CD1c-positive myeloid dendritic cell (primary cell): ENCODE measurements at regions not wholly inside any gene's neighbourhood (a gene's known extent, or its start where the extent isn't known, plus 50 kb on each side); places are given as distances from the start of the nearest gene placed in this dataset.

Experiments
- DNase-seq: peaks from one replicate; pipeline ENCODE4 v3.0.0-alpha.2; 2016; ENCODE audit errors: extremely low spot score

GRCh38 chr9:79807971-79808370 lies 236.2 kb downstream of the TLE4 start:
- DNase-seq: no peak

GRCh38 chr9:79806086-79806485 lies 234.3 kb downstream of the TLE4 start:
- no peak for DNase-seq

- DNase-seq: no peak
Observed at GRCh38 chr9:79801459-79801858, 229.7 kb downstream of the TLE4 start.

DNA sequence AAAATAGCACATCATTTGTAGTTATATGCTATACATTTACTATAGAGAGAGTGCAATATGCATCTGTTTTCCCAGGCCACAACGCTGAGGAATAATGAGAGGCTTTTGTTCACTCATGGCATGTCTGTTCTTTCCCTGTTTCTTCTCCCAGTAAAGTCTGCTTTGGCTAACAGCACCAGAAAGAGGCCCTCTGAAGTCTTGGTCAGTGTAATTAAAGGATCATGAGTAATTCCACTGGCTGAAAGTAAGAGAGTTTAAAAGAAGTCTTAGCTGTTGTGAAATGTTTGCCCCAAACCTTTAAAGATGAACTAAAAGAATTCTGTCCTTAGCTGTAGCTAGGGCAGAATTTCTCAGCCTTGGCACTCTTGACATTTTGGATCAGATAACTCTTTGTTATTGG lies 228.8 kb downstream of the TLE4 start:
- no peak for DNase-seq

DNA sequence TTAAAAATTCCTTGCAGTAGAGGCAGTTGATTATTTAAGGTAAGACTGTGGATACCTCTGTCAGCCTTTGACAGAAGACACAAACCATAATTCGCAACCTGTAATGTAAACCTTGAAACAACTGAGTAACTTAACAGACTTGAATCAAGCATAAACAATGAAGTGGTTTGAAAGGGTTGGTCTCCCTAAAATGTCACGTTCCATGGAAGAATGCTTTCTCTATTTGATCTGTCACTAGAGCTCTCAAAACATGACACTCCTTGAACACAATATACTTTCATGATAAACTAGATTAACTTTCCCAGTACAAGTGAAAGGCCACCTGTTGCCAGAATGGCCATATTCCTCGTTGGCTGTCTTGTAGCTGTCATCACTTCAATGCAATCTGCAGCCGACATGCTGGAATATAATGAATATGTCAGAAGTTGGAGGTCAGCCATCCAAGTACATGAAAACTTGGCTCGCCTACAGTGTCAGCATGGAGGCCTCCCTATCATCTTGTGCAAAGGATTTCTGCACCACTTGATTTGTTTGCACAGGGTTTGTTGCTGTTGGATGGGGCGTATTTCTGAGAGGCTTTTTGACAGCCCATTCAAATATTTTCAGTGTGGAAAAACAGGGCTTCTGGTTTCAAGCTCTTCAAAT lies 228.0 kb downstream of the TLE4 start:
- DNase-seq: no peak

DNA sequence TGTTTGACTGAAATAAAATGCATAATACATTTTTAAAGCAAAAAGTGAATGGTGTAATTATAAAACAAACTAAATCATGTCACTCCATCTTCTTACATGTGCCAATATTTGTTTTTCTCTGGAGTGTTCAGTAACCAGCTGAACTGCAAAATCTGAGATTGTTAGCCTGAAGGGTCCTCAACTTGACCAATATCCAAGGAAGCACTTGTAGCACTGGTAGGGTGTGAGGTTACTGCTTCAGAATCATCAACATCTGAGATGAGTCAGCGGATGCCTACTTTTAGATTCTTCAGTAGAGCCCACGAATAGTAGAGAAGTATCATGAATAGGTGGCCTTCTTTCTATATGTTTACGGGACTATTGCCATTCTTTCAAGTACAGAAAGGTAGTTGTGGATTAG lies 226.7 kb downstream of the TLE4 start:
- DNase-seq: no peak

GRCh38 chr9:79796411-79796810 lies 224.6 kb downstream of the TLE4 start:
- no peak for DNase-seq

GRCh38 chr9:79788662-79789061 lies 216.9 kb downstream of the TLE4 start:
- no peak for DNase-seq

DNA sequence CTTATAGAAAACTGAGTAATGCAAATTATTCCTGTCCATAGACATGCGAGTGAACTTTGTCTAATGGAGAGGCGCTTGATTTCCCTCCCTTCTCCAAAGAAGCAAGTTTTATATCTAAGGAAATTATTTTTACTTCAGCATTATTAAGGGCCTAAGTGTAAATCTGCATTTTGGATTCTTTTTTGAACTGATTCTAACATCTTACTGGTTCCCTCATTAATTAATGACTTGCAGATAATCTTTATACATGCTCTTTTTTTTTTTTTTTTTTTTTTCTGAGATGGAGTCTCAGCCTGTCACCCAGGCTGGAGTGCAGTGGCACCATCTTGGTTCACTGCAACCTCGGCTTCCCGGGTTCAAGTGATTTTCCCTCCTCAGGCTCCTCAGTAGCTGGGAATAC lies 209.5 kb downstream of the TLE4 start:
- no peak for DNase-seq

DNA sequence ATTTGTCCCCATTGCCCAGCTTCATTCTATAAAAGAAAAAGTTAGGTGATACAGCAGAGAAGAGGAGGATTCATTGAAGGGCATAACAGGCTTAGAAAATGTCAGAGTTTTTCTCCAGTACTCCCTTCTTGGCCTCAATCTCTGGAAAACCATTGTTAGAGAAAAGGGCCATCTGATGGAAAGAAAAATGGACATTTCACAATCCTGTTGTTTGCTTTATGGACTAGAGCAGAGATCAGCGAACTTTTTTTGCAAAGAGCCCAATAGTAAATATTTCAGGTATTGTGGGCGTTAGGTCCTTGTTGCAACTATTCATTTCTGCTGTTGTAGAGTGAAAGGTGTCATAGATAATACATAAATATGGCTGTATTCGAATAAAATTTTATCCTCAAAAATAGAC lies 208.8 kb downstream of the TLE4 start:
- DNase-seq: no peak

- DNase-seq: no peak
Observed at GRCh38 chr9:79779901-79780300, 208.1 kb downstream of the TLE4 start.

DNA sequence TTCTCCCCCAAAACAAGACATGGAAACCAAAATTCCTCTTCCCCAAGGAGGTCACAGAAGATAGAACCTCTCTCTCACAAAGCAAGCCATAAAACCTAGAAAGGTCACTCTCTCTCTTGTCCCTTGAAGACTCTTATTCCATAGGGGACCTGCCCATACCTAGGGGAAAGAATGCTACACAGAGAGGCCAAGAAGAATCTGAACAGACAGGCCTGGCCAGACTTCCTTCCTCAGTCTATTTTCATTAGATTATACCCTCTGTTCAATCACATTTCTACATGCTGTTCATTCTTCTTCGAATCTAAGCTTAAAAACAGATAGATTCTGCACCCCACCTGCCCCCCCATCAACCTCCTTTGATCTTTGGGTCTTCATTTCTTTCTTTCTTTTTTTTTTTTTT lies 206.8 kb downstream of the TLE4 start:
- no peak for DNase-seq

GRCh38 chr9:79776581-79776980 lies 204.8 kb downstream of the TLE4 start:
- no peak for DNase-seq
